ENCODE measurements at regions not wholly inside any gene's neighbourhood (a gene's known extent, or its start where the extent isn't known, plus 50 kb on each side); places are given as distances from the start of the nearest gene placed in this dataset.

DNA sequence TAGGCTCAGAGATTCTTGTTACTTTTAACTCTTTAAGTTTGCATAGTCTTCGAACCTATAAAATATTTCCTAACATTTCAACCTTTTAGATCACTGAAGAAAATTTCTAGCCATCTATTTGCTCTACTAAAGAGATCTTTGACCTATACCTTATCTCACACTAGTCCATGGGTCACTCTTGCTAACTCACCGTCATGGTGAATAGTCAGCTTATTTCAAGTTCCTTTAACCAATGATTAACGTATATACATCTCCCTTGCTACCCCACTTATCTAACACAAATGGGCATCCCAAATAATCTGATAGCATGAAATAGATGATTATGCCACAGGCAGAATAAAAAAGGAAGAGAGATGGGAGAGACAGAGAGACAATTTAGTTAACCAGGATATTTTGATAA, 303.1 kb downstream of the GPD2 start:
- TF ChIP-seq, protein P1, sequence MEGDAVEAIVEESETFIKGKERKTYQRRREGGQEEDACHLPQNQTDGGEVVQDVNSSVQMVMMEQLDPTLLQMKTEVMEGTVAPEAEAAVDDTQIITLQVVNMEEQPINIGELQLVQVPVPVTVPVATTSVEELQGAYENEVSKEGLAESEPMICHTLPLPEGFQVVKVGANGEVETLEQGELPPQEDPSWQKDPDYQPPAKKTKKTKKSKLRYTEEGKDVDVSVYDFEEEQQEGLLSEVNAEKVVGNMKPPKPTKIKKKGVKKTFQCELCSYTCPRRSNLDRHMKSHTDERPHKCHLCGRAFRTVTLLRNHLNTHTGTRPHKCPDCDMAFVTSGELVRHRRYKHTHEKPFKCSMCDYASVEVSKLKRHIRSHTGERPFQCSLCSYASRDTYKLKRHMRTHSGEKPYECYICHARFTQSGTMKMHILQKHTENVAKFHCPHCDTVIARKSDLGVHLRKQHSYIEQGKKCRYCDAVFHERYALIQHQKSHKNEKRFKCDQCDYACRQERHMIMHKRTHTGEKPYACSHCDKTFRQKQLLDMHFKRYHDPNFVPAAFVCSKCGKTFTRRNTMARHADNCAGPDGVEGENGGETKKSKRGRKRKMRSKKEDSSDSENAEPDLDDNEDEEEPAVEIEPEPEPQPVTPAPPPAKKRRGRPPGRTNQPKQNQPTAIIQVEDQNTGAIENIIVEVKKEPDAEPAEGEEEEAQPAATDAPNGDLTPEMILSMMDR (IDR thresholded peaks at IDR 0.05; ENCODE audit: extremely low read depth in 1 of 2, insufficient read depth in 1 of 2, low read depth in 1 of 2, low read length in 2 of 2): no peak
- TF ChIP-seq POLR2AphosphoS5 (IDR thresholded peaks at IDR 0.05; ENCODE audit: insufficient read depth, low read depth, low read length) (no peak), POLR2A (IDR thresholded peaks at IDR 0.05; ENCODE audit: low read depth, low read length) (no peak), GATA2 (IDR thresholded peaks at IDR 0.05; ENCODE audit: insufficient read depth, insufficient read length, low read depth, low read length) (no peak), MYC (IDR thresholded peaks at IDR 0.05; ENCODE audit: low read depth, low read length) (no peak), EZH2 (IDR thresholded peaks at IDR 0.05; ENCODE audit: borderline replicate concordance, low read depth, low read length, severe bottlenecking) (no peak), FOS (IDR thresholded peaks at IDR 0.05; ENCODE audit: borderline replicate concordance, insufficient read depth, low read length) (no peak)

Data from endothelial cell of umbilical vein (primary cell).